H1 (cell line): ENCODE measurements at regions not wholly inside any gene's neighbourhood (a gene's known extent, or its start where the extent isn't known, plus 50 kb on each side); places are given as distances from the start of the nearest gene placed in this dataset.

Experiments used
- CTCF ChIA-PET: fragments of 300-600 bp; sonication (Branson Sonifier 250); formaldehyde crosslinking; loops from one replicate; lab custom pipeline; 2021; ENCODE audit not compliant: partially characterized antibody; lab: Charles Lee
- POLR2A ChIA-PET: fragments of 300-600 bp; sonication (Branson Sonifier 250); formaldehyde crosslinking; loops from one replicate; lab custom pipeline; 2021; ENCODE audit warnings: inconsistent platforms; ENCODE audit not compliant: partially characterized antibody; lab: Charles Lee
- DNase-seq, 2 experiments: peaks; one replicate each; pipeline versions ENCODE4 v3.0.0 to v3.0.0-alpha.2; 2010 to 2022; ENCODE audit warnings: low spot score in 2 of 2, low read depth in 1 of 2, mixed read lengths in 1 of 2
- FAIRE-seq: peaks from 2 replicates; lab custom pipeline; 2011; peaks lifted over from hg19 to GRCh38; lab: Jason Lieb, UNC
- H2AFZ ChIP-seq: 2 replicates; pipeline ENCODE4 v1.8.1; 2012; ENCODE audit warnings: low read length, inconsistent platforms
- H2AK5ac ChIP-seq: 2 replicates; pipeline ENCODE4 v1.6.1; 2013; ENCODE audit warnings: low read depth, low read length
- H2BK120ac ChIP-seq: replicated peaks from 2 replicates; pipeline ENCODE3; 2013; ENCODE audit warnings: low read depth, low read length, inconsistent platforms
- H2BK12ac ChIP-seq: 2 replicates; pipeline ENCODE4 v1.6.1; 2013; ENCODE audit warnings: low read depth, low read length
- H2BK15ac ChIP-seq: 2 replicates; pipeline ENCODE4 v1.6.1; 2013; ENCODE audit warnings: low read length
- H2BK20ac ChIP-seq: 2 replicates; pipeline ENCODE4 v1.6.1; 2013; ENCODE audit warnings: low read length
- H2BK5ac ChIP-seq: 2 replicates; pipeline ENCODE4 v1.6.1; 2013; ENCODE audit warnings: low read depth, low read length
- H3K14ac ChIP-seq: 2 replicates; pipeline ENCODE4 v1.6.1; 2013; ENCODE audit warnings: inconsistent platforms; ENCODE audit not compliant: insufficient read length
- H3K18ac ChIP-seq: 2 replicates; pipeline ENCODE4 v1.6.1; 2013; ENCODE audit warnings: low read length; ENCODE audit errors: extremely low read depth
- H3K23ac ChIP-seq: 2 replicates; pipeline ENCODE4 v1.6.1; 2013; ENCODE audit warnings: inconsistent platforms; ENCODE audit not compliant: insufficient read length
- H3K23me2 ChIP-seq: 2 replicates; pipeline ENCODE4 v1.6.1; 2013; ENCODE audit warnings: low read depth, low read length
- H3K27ac ChIP-seq: 2 replicates; pipeline ENCODE4 v1.6.1; 2011; ENCODE audit warnings: low read depth, low read length, inconsistent platforms
- H3K27me3 ChIP-seq, 4 experiments: replicated peaks in 1 of 4; 1 replicate in 1 of 4; 2 replicates in 3 of 4; pipeline versions ENCODE4 v1.6.1 to v1.8.1; 2011 to 2013; ENCODE audit warnings: low read length in 3 of 4, mild to moderate bottlenecking in 3 of 4, inconsistent platforms in 2 of 4, mixed read lengths in 2 of 4, moderate library complexity in 1 of 4; ENCODE audit not compliant: control insufficient read depth in 3 of 4, insufficient read depth in 3 of 4; ENCODE audit errors: extremely low read depth in 1 of 4
- H3K36me3 ChIP-seq, 4 experiments: 2 replicates each; pipeline versions ENCODE4 v1.6.1 to v1.8.1; 2011 to 2013; ENCODE audit warnings: mild to moderate bottlenecking in 4 of 4, low read length in 3 of 4, moderate library complexity in 2 of 4, control low read depth in 1 of 4, inconsistent platforms in 1 of 4; ENCODE audit not compliant: insufficient read depth in 4 of 4, control insufficient read depth in 2 of 4
- H3K4ac ChIP-seq: replicated peaks from 2 replicates; pipeline ENCODE3; 2013; ENCODE audit warnings: low read length, low read depth, mixed read lengths, inconsistent platforms; ENCODE audit not compliant: insufficient read length
- H3K4me1 ChIP-seq, 4 experiments: replicated peaks in 1 of 4; 1 replicate in 1 of 4; 2 replicates in 3 of 4; pipeline versions ENCODE4 v1.6.1 to v1.8.1; 2011 to 2013; ENCODE audit warnings: low read length in 3 of 4, inconsistent platforms in 2 of 4, mixed read lengths in 1 of 4; ENCODE audit not compliant: insufficient read depth in 4 of 4, control insufficient read depth in 3 of 4
- H3K4me2 ChIP-seq, 2 experiments: 2 replicates each; pipeline versions ENCODE4 v1.6.1 to v1.8.1; 2011 to 2013; ENCODE audit warnings: low read depth in 2 of 2, low read length in 2 of 2, control low read depth in 1 of 2, inconsistent platforms in 1 of 2, mild to moderate bottlenecking in 1 of 2; ENCODE audit not compliant: insufficient read depth in 1 of 2
- H3K4me3 ChIP-seq, 4 experiments: fragments of 200-600, 300-600 bp in 1 of 4; sonication (generic), shearing (Covaris generic), sonication (Bioruptor Twin) in 1 of 4; 2 replicates each; pipeline versions ENCODE4 v1.5.1 to v1.8.1; 2011 to 2016; ENCODE audit warnings: low read length in 4 of 4, low read depth in 3 of 4, control low read depth in 2 of 4, inconsistent platforms in 2 of 4, mild to moderate bottlenecking in 2 of 4, mixed read lengths in 1 of 4, moderate library complexity in 1 of 4; ENCODE audit not compliant: insufficient read depth in 2 of 4; ENCODE audit errors: extremely low read depth in 1 of 4
- H3K56ac ChIP-seq: replicated peaks from 2 replicates; pipeline ENCODE3; 2013; ENCODE audit warnings: low read depth, mild to moderate bottlenecking, mixed read lengths, low read length, inconsistent platforms; ENCODE audit not compliant: insufficient read length
- H3K79me1 ChIP-seq: 2 replicates; pipeline ENCODE4 v1.6.1; 2013; ENCODE audit warnings: low read depth, low read length, control low read depth
- H3K79me2 ChIP-seq, 2 experiments: 2 replicates each; pipeline versions ENCODE4 v1.6.1 to v1.8.1; 2012 to 2013; ENCODE audit warnings: low read length in 2 of 2, mild to moderate bottlenecking in 2 of 2, inconsistent platforms in 1 of 2; ENCODE audit not compliant: insufficient read depth in 2 of 2, control insufficient read depth in 1 of 2
- H3K9ac ChIP-seq, 4 experiments: replicated peaks in 1 of 4; 1 replicate in 1 of 4; 2 replicates in 3 of 4; pipeline versions ENCODE4 v1.6.1 to v1.8.1; 2011 to 2013; ENCODE audit warnings: low read depth in 3 of 4, low read length in 3 of 4, control low read depth in 2 of 4, mild to moderate bottlenecking in 2 of 4, moderate library complexity in 2 of 4, inconsistent platforms in 1 of 4; ENCODE audit errors: extremely low read depth in 1 of 4
- H3K9me3 ChIP-seq, 2 experiments: 2 replicates each; pipeline versions ENCODE4 v1.6.1 to v1.8.1; 2012 to 2013; ENCODE audit warnings: mild to moderate bottlenecking in 2 of 2, moderate library complexity in 2 of 2, control low read depth in 1 of 2, inconsistent platforms in 1 of 2, low read depth in 1 of 2, low read length in 1 of 2, mixed read lengths in 1 of 2; ENCODE audit not compliant: insufficient read depth in 2 of 2
- H4K20me1 ChIP-seq, 2 experiments: replicated peaks in 1 of 2; 2 replicates each; pipeline versions ENCODE3 to v1.8.1; 2011 to 2013; ENCODE audit warnings: inconsistent platforms in 2 of 2, low read length in 2 of 2, mild to moderate bottlenecking in 1 of 2; ENCODE audit not compliant: insufficient read depth in 2 of 2, control insufficient read depth in 1 of 2
- H4K5ac ChIP-seq: 2 replicates; pipeline ENCODE4 v1.6.1; 2013; ENCODE audit warnings: low read length, low read depth, mixed read lengths, inconsistent platforms; ENCODE audit not compliant: insufficient read length
- H4K8ac ChIP-seq: 2 replicates; pipeline ENCODE4 v1.8.0; 2013; ENCODE audit warnings: mild to moderate bottlenecking, moderate library complexity, low read length, inconsistent platforms; ENCODE audit not compliant: insufficient read depth; ENCODE audit errors: extremely low read depth
- H4K91ac ChIP-seq: replicated peaks from 2 replicates; pipeline ENCODE3; 2013; ENCODE audit warnings: low read length, mixed read lengths, inconsistent platforms; ENCODE audit not compliant: insufficient read length
- FOSL1 ChIP-seq: IDR thresholded peaks from 2 replicates; pipeline ENCODE4 v1.6.1; 2011; ENCODE audit warnings: mild to moderate bottlenecking, low read depth, low read length, moderate library complexity; ENCODE audit not compliant: insufficient read depth
- KDM5A ChIP-seq: fragments of 200-600 bp; IDR thresholded peaks from 2 replicates; pipeline ENCODE4 v1.7.1; 2012; ENCODE audit warnings: mild to moderate bottlenecking, low read length, inconsistent platforms, mixed read lengths
- NANOG ChIP-seq: IDR thresholded peaks from 2 replicates; pipeline ENCODE4 v1.6.1; 2011; ENCODE audit warnings: low read length, low read depth, mild to moderate bottlenecking, inconsistent platforms; ENCODE audit not compliant: insufficient read depth, poor library complexity, severe bottlenecking
- POLR2A ChIP-seq, 2 experiments: IDR thresholded peaks; 1 replicate in 1 of 2; 2 replicates in 1 of 2; pipeline ENCODE4 v1.6.1; 2011; ENCODE audit warnings: low read depth in 2 of 2, low read length in 2 of 2, mild to moderate bottlenecking in 2 of 2; ENCODE audit errors: control extremely low read depth in 1 of 2
- RBBP5 ChIP-seq: IDR thresholded peaks from 2 replicates; pipeline ENCODE4 v1.7.1; 2012; ENCODE audit warnings: low read depth, mild to moderate bottlenecking, inconsistent platforms, low read length, moderate library complexity, borderline replicate concordance
- RFX5 ChIP-seq: IDR thresholded peaks from 2 replicates; pipeline ENCODE4 v1.6.1; 2011; ENCODE audit warnings: low read depth, low read length, improper control_type of control experiment, borderline replicate concordance
- RXRA ChIP-seq: IDR thresholded peaks from 2 replicates; pipeline ENCODE4 v1.6.1; 2011; ENCODE audit warnings: low read depth, mild to moderate bottlenecking, low read length, moderate library complexity; ENCODE audit not compliant: insufficient read depth
- SAP30 ChIP-seq: fragments of 300-600 bp; sonication (generic); IDR thresholded peaks from 2 replicates; pipeline ENCODE4 v1.7.1; 2012; ENCODE audit warnings: low read length, moderate library complexity, mild to moderate bottlenecking, inconsistent platforms; ENCODE audit not compliant: insufficient read depth, insufficient replicate concordance
- SP4 ChIP-seq: IDR thresholded peaks from 2 replicates; pipeline ENCODE4 v1.6.1; 2012; ENCODE audit warnings: low read length, inconsistent platforms
- TEAD4 ChIP-seq: IDR thresholded peaks from 2 replicates; pipeline ENCODE4 v1.6.1; 2012; ENCODE audit warnings: low read depth, low read length, inconsistent platforms, mixed read lengths
- ZNF274 ChIP-seq: IDR thresholded peaks from 2 replicates; pipeline ENCODE4 v1.7.0; 2012; ENCODE audit warnings: low read length, borderline replicate concordance; ENCODE audit errors: extremely low read depth
- WGBS, 2 experiments: shearing (Covaris generic) in 1 of 2; methylation state at CpG; one replicate each; pipeline versions ENCODE4 v1.1.6 to v1.1.7; 2013 to 2015; ENCODE audit warnings: low lambda C conversion rate in 2 of 2, mixed read lengths in 2 of 2, inconsistent platforms in 1 of 2, low coverage in 1 of 2, missing lambda C conversion rate in 1 of 2; ENCODE audit not compliant: insufficient replicate concordance in 2 of 2, insufficient coverage in 1 of 2, insufficient read length in 1 of 2; ENCODE audit errors: extremely low coverage in 1 of 2, missing lambda C conversion rate in 1 of 2; 5-methylcytosine and 5-hydroxymethylcytosine counted together
- TF ChIP-seq, protein P1 (sequence below): IDR thresholded peaks from 2 replicates; pipeline ENCODE4 v1.6.1; 2012; ENCODE audit warnings: inconsistent platforms

GRCh38 chr5:158126442-158127405 lies 267.8 kb upstream of the CLINT1 start:
- Histone ChIP-seq H4K91ac (no peak overlapping the region), H2BK20ac (no peak overlapping the region), H3K9ac (no peak overlapping the region), H3K79me1 (no peaks in the 10 kb centered on the region), H3K18ac (peak overlapping the region; percentile 60), H3K36me3 (no peaks in the 10 kb centered on the region), H3K4me3 (no peak overlapping the region), H3K27me3 (no peaks in the 10 kb centered on the region), H3K4ac (no peak overlapping the region), H2AFZ (no peak overlapping the region), H4K20me1 (no peaks in the 10 kb centered on the region), H3K56ac (no peak overlapping the region), H3K14ac (no peak overlapping the region), H2BK12ac (no peak overlapping the region), H2BK5ac (no peak overlapping the region; the same call in 1 of the 2 replicates), H3K23ac (no peak overlapping the region), H3K23me2 (0 out of 2 replicates have a peak, but pooled peaks cover 3% of the 10 kb centered on the region), H3K79me2 (no peaks in the 10 kb centered on the region), H2BK120ac (no peak overlapping the region), H3K27ac (no peak overlapping the region), H3K4me2 (no peak overlapping the region), H3K9me3 (no peaks in the 10 kb centered on the region), H2BK15ac (0 out of 2 replicates have a peak overlapping the region, but pooled peaks have one; percentile 90), H3K4me1 (peaks cover 0 to 5% (median under 1%) of the 10 kb centered on the region in 4 experiments; a peak in 1 of 7 replicates), H4K5ac (no peak overlapping the region), H4K8ac (no peak overlapping the region), H2AK5ac (no peak overlapping the region)
- FAIRE-seq (no peak), DNase-seq (no peak)
- POLR2A ChIA-PET = no interaction called here
- 89% methylated on average over 11 of the region's 11 CpGs; no CpG with 5 or more reads in 1 of the 2 experiments for WGBS, 2 experiments
- CTCF ChIA-PET = no interaction called here
- TF ChIP-seq RXRA (no peak), FOSL1 (no peak), NANOG (no peak), SP4 (no peak), TEAD4 (no peak), ZNF274 (no peak), KDM5A (no peak), RFX5 (no peak), POLR2A (IDR thresholded peaks at IDR 0.05; ENCODE audit: control extremely low read depth in 1 of 2, low read depth in 2 of 2, low read length in 2 of 2) (no peak), SAP30 (no peak), RBBP5 (no peak)
- TF ChIP-seq, protein P1, sequence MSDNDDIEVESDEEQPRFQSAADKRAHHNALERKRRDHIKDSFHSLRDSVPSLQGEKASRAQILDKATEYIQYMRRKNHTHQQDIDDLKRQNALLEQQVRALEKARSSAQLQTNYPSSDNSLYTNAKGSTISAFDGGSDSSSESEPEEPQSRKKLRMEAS = no peak
